T-helper 2 cell treated with Interferon-gamma antibody and Interleukin-4, amounts not matched to agents 100 ng/mL and 5 ng/mL, for 36 hours (primary cell): ENCODE measurements at regions not wholly inside any gene's neighbourhood (a gene's known extent, or its start where the extent isn't known, plus 50 kb on each side); places are given as distances from the start of the nearest gene placed in this dataset.
"Not testable (repeated sequence)": the region's sequence is repeated elsewhere in the genome, so short reads cannot be mapped to it uniquely, and the experiment has no call there.

Source experiments
- intact Hi-C: fragments of 100-400 bp; cut with micrococcal nuclease; formaldehyde crosslinking; loops from one replicate; pipeline ENCODE4 v1.15.1; 2023

DNA sequence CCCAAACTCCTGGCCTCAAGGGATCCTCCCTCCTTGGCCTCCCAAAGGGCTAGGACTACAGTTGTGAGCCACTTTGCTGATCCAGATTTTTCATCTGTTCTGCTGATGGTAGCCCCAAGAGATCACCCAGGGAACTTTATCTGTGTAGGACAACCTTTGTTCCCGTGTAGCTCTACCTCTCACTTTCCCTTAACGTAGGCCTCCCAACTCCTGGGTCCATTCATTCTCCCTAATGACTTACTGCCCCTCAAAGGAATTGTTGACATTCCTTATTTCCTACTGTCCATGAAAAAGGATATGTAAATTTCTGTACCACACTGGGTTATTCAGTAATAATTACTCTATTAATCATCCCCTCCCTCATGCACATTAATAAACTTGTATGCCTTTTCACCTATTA lies 51.0 kb upstream of the PHF24 start:
- intact Hi-C loops, result no loop called here

DNA sequence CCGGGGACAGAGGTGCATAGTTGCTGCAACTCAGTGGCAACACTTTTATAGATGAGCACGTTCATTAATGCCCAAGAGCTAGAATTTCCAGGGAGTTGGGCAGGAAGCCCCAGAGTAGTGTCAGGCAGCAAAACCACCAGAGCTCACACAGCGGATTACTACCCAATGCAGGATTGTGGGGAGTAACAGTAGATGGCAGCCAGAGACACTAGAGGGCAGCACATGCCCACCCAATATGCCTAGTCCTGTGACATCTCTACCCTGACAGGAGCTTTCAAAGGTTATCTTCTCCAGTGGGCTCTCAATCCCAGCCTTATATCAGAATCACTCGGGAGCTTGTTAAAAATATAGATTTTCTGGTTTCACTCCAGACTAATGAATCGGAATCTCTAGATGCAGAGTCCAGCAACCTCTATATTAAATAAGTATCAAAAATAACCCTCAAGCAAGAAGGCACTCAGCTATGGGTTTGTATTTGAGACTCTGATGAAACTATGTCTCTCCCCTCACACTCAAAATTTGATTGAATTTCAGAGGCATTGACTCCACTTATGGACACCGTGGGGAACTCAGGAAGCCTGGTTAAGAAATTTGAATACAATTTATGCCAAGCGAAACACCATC lies 58.4 kb upstream of the PHF24 start:
- intact Hi-C loops, result loop anchor here (1.0 to 5.0 kb wide), 6 partner anchors 86 to 577 kb away; partner anchors contain the start of genes ATOSB and PIGO

DNA sequence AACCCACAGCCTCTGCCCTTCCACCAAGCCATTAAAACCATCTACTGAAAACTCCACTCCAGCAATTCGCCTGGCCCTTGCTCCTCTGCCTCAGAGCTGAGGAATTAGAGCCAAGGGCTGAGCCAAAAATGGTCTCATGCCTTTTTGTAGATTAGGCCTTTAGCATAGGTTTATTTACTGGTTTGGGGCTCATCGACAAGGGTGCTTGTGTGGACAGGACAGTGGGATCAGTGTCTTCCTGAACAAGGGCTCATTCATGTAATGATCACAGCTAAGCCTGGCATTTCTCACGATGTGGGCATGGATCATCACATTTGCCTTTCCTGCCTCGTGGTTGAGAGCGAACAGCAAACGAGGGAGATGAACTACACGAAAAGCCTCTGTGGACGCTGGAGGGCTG lies 59.2 kb upstream of the PHF24 start:
- intact Hi-C loops, result loop anchor here (1.0 to 5.0 kb wide), 6 partner anchors 86 to 578 kb away; partner anchors contain the start of genes ATOSB and PIGO

DNA sequence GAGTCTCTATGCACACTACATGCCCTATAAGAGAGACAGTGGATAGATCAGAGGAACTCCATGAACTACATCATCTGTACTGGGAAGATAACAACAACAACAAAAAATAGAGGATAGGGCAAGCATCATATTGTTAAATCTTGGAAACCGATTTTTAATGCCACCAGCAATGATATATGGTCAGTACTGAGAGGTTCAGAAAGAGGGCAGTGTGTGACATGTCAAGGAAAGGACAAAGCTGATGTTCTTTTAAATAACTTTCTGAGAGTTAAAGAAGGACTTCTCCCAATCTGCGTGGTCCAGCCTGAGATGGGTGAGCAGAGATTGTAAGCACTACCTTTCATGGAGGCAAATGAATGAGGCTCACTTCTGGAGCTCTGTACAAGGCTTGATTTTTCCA lies 62.0 kb upstream of the PHF24 start:
- intact Hi-C loops, result loop anchor here (5.0 kb wide), 1 partner anchor 221 kb away; the partner anchor contains the start of gene ATOSB

DNA sequence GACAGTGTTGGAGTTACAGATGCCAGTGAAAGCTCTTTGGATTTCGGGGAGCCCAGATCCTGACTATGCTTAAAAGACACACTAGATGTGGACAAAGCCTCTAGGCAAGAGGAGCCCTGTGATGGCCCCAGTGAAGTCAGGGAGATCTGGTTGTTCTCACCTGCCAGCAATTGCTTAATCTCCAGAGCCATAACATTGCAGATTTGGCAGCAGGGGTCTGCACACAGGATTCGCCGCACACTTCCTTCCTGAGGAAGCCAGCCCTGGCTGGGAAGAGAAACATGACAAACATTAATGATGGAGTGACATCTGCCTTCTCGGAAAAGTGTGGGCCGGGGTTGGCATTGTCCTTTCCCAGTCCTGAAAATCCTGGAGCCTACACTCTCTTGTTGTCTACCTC lies 65.2 kb upstream of the PHF24 start:
- intact Hi-C loops, result no loop called here

DNA sequence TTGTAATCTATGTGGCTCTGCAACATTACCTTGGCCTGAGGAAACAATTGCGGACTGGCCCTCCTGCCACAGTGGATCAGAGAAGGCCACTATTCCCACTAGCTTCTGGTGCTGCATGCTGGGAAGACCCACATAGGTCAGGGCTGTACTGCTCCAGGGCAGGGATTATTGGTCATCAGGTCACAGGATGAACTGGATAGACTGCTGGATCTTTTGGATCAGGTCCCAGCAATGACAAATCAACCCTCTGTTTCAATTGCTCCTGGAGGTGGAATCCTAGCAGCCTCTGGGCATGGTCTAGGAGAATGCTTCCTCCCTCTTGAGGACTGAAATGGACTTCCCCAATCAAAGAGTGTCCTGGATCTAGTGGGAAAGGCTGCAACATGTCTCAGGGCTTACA lies 66.7 kb upstream of the PHF24 start:
- intact Hi-C loops, result no loop called here

DNA sequence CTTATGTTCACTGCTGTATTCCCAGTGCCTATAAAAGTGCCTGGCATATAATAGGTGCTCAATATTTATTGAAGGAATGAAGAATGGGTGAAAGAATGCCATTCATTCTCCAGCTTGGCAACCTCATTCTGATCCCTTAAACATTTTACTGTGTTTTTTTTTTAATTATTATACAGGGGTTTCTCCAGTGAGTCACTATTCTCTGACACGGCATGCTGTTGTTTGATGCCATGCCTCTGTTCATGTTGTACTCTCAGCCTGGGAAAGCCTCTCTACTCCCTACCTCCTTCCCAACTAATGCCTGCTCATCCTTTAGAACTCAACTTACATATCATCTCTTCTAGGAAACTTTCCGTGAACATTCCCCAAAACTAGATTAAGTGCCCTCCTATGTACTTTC lies 70.2 kb upstream of the PHF24 start:
- intact Hi-C loops, result no loop called here

DNA sequence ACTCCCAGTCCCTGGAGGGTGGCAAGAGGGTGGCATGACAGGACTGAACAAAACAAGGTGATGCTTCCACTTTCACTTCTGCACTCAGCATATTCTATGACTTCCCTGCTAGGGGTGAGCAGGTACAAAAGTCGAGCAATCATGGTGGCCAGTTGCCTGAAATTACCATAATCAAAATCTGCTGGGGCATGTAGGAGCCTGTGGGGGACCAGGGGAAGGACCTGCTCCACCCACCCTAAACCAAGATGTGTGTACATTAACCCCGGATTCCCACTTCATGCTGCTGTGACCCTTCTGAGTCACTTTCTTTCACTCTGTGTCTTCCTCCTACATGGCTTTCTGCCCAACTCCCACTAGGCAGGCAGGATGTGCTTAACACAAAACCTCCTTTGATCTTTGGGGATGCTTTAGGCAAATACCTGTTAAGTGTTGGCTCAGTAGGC lies 73.3 kb upstream of the PHF24 start:
- intact Hi-C loops, result no loop called here

DNA sequence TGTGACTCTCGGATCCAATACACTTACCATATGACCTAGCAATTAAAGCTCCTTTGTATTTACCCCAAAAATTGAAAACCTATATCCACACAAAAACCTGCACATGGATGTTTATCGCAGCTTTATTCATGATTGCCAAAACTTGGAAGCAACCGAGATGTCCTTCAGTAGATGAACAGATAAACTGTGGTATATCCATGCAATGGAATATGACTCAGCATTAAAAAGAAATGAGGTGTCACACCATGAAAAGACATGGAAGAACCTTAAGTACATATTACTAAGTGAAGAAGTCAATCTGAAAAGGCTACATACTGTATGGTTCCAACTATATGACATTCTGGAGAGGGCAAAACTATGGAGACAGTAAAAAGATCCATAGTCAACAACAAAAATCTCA lies 82.0 kb upstream of the PHF24 start:
- intact Hi-C loops, result no loop called here

DNA sequence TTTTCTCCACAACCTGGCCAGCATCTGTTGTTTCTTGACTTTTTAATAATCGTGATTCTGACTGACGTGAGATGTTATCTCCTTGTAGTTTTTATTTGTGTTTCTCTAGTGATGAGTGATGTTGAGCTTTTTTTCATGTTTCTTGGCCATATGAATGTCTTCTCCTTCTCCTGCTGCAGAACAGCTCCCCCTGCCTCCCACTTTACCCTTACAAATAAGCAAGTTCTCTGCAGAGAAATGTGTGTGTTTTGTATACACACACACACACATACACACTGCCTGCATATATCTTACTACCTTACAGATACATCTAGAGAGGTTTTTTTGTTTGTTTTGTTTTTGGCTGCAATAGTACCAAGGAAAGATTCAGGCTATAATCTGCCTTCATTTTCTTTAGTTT lies 88.7 kb upstream of the PHF24 start:
- intact Hi-C loops, result no loop called here

DNA sequence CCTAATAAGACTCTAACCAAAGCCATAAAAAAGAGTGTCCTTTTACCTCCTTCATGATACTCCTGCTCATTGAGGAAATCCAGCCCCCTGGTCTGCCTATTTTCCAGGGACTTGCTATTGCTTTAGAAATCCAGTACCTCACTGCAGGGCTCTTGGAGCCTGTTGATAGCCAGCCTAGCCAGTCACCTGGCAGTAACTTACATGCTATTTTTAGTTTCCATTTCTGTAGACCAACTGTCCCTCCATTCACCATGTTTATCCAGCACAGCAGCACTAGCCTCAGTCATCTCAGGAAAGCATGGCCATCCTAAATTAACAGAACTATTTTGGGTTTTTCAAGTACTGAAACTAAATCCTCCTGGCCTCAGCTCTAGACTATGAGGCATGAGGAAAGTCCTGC lies 91.5 kb upstream of the PHF24 start:
- intact Hi-C loops, result no loop called here

DNA sequence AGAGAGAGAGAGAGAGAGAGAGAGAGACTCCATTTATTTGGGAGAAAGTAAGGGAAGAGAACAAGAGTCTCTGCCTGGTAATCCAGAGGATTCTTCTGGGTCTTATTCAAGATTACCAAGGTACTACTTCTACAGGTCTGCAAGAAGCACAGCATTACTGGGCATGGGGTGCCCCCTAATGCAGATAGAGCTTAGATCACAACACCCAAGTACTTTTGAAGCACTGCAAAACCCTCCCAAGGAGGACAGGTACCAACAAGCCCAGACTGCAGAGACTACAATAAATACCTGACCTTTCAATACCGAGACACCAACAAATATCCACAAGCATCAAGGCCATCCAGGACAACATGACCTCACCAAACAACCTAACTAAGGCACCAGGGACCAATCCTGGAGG lies 94.7 kb upstream of the PHF24 start:
- intact Hi-C loops, result no loop called here

DNA sequence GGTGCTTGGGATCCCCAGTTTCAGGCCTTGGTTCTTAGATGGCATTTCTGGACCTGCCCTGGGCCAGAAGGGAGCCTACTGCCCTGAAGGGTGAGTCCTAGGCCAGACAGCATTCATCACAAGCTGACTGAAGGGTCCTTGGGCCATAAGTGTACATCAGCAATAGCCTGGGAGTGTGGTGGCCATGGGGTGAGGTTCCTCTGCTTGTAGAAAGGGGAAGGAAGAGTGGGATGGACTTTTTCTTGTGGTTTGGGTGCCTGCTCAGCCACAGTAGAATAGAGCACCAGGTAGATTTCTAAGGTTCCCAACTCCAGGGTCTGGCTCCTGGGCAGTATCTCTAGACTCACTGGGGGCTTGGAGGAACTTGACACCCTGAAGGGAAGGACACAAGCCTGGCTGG lies 95.2 kb upstream of the PHF24 start:
- intact Hi-C loops, result no loop called here

DNA sequence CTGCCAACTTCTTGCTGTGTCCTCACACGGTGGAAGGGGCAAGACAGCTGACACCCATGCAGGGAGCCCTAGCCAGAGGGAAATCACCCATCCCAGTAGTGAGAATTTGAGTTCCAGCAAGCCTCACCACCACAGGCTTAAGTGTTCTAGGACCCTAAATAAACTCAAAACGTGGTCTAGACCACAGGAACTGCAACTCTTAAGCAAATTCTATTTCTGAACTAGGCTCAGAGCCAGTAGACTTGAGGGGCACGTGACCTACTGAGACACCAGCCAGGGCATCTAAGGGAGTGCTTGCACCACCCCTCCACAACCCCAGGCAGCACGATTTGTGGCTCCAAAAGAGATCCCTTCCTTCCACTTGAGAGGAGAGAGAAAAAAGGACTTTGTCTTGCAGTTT lies 96.0 kb upstream of the PHF24 start:
- intact Hi-C loops, result no loop called here

DNA sequence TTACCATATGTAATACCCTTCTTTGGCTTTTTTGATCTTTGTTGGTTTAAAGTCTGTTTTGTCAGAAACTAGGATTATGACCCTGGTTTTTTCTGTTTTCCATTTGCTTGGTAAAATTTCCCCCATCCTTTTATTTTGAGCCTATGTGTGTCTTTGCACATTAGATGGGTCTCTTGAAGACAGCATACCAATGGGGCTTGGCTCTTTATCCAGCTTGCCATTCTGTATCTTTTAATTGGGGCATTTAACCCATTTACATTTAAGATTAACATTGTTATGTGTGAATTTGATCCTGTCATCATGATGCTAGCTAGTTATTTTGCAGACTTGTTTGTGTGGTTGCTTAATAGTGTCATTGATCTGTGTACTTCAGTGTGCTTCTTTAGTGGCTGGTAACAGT lies 103.1 kb upstream of the PHF24 start:
- intact Hi-C loops, result not testable (repeated sequence)

DNA sequence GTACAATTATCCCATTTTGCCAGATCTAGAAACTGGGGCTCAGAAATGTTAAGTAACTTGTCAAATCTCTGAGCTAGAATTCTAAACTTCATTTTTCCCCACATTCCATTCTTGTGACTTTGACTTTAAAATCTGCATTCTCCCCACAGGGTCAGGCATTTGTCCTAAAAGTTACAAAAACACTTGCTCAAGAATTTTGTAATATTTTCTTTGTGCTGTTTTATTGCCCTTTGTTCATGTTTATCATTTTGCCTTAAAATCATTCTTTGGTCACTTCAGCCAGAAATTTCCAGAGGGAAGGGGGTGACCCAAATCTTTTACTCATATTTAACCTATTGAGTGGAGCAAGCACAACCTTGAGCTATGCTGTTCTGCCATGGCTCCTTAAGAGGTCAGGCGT lies 120.1 kb upstream of the CCL21 start:
- intact Hi-C loops, result no loop called here

DNA sequence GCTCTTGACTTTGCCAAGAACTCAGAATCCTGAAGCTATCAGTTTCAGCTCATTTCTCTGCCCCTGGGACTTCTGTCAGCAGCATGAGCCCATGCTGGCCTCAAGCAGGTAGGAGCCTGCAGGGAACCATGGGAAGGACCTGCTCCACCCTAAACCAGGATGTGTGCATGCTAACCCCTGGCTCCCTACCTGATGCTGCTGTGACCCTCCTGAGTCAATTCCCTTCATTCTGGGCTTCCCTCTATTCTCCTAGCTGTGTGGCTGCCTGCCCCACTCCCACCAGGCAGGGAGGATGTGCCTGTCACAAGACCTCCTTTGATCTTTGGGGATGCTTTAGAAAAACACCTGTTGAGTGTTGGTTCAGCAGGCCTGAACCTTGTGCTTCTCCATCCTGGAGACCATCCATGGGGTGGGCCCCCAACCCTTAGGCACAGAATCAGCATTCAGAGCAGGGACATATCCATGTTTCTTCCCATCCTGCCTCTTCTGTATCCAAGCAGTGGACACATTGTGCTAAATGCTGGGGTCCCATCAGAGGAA lies 117.1 kb upstream of the CCL21 start:
- intact Hi-C loops, result no loop called here

DNA sequence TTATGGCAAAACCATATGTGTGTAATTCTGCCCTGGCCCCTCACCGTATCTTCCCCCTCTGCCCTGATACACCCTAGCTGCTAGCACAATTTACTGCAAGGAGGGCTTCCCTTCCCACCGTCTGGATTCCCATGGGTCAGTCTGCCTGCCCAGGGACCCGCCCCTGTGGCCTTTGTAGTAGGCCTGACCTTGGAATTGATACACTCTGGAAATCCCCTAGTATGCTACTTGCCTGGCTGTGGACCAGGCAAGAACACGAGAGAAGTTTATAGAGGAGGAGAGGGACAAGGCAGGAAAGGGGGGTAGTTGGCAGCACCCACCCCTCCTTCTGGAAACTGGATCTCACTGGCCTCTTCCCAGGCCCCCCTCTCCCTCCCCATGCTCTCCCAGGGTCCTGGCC lies 115.8 kb upstream of the CCL21 start:
- intact Hi-C loops, result no loop called here

DNA sequence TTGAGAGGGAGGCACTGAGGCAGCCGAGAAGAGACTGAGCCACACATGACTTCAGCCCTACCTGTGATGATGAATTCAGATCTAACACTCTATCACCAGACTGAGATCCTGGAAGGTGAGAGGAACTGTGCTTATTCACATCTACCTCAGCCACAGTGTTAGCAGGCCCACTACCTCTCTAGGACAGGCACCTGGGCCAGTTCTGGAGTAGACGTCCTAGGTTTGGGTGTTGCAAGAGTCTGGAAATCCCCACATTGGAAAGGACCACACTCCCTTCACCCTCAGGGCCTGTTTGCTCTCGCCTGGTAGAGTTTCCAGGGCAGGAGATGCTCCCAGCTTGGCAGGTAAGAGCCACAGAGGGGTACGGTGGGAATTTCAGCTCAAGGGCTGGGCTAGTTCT lies 113.8 kb upstream of the CCL21 start:
- intact Hi-C loops, result no loop called here

DNA sequence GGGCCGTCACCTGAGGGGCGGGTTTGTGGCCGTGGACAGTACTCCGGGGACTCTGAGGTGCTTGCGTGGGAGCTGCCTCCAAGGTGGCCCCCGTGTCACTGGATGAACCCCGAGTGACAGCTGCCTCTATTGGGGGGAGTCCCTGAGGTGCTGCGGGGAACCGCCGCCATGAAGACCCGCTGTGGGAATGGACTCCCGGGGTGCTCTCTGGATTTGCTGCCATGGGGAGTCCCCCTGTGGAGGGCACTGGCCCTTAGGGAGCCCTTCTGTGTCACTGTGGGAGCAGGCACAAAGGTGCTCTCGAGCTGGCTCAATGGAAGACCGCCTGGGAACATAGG lies 100.2 kb upstream of the CCL21 start:
- intact Hi-C loops, result no loop called here

DNA sequence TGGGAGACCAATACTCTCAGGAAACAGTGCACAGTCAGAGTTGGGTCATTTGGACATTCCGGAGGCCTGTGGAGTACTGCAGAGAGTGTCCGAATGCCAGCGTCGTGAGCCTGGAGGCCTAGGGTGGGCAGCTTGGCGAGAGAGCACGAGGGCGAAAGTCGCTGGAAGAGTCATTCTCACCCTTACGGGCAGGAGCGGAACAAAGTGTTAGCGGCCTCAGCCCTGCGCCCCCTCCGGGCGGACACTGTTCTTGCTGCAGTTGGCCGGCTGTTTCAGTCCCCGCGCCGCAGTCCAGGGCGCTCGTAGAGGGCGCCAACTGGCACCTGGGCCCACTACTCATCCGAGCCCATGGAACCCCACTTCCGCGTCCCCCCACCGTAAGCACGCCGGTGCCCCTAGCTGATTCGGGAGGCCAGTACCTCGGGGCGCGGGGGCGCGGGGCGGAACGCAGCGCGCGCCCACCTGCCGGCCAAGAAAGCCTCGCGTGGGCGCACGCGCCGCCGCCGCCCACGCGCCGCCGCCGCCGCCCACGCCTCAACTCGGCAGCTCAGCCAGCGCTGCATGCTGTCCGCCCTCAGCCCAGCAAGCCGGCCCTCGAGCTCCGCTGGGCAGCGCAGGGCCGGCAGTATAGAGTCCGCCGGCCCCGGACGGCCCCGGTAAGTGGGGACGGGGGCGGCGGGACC lies 99.7 kb upstream of the CCL21 start:
- intact Hi-C loops, result no loop called here

DNA sequence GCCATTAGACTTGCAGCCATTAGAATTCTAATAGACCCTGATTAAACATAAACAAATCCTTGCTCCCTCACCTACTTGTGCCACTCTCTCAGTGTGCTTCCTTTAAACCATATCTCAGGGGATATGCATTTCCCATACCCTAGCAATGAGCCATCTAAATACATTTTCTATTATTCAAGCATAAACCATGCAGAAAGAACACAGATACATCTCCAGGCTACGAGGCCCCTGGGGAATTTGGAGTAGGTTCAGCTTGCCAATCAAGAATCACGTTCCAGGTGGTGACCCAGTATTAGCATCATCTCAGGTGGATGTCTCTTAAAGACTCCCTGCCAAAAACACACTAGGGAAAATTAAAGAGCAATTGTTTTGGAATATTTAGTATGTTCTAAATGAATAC lies 93.0 kb upstream of the CCL21 start:
- intact Hi-C loops, result no loop called here

DNA sequence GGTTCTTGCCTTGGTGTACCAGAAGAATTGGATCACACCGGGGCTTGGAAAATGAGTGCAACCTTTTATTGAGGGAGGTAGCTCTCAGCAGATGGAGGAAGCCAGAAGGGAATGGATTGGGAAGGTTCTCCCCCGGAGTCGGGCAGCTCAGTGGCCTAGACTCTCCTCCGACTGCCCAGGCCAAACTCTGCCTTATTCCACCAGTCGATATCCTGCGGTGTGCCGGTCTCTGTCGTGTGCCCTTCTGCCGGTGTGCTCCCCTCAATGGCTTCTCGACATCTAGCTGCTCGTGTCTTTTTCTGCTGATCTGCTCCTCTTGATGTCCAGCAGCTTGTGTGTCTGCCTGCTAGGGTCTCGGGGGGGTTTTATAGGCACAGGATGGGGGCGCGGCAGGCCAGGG lies 87.4 kb upstream of the CCL21 start:
- intact Hi-C loops, result no loop called here
